Activated T-cell treated with anti-CD3 and anti-CD28 coated beads, Interleukin-2, amount 50 U/mL, for 1 hour (primary cell): ENCODE measurements at regions not wholly inside any gene's neighbourhood (a gene's known extent, or its start where the extent isn't known, plus 50 kb on each side); places are given as distances from the start of the nearest gene placed in this dataset.

Experiments
- DNase-seq: peaks from one replicate; pipeline ENCODE4 v3.0.0-alpha.2; 2020

DNA sequence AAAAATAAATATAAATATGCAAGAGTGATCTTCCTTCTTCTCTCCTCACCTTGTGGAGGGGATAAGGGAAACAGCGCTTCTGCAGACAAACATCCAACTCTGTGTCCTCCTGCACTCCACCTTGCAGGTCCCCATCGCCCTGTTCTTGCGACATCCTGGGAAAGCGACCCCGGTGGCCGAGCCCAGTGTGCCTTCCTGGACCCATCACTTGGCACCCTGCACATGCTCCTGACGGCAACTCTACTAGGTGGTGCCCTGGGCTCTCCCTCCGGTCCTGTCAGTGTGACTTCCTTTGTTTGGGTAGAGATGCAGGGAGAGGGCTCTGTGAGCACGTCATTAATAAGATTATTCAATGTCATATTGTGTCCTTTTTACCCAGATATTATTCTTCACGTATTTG lies 266.0 kb upstream of the ADAMTS16 start:
- DNase-seq, result no peak

DNA sequence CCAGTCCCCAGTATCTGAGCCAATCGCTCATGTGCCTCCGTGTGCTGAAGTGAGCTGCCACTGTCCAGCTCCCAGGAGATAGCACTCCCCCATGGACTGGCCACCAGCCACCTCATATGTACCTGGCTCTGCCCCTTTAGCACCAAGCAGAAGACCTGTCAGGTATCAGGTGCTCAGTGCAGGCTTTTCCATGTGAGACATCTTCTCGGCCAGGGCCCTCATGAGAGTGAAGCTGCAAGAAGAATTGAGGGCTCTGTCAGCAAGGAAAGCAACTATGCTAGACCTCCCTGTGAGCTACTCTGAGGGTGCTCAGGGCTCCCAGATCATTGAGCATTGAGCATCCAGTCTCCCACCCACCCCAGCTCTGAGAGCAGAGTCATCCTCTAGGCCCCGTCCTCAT lies 264.2 kb upstream of the ADAMTS16 start:
- no peak for DNase-seq

GRCh38 chr5:4876804-4877203 lies 263.3 kb upstream of the ADAMTS16 start:
- DNase-seq, result no peak

DNA sequence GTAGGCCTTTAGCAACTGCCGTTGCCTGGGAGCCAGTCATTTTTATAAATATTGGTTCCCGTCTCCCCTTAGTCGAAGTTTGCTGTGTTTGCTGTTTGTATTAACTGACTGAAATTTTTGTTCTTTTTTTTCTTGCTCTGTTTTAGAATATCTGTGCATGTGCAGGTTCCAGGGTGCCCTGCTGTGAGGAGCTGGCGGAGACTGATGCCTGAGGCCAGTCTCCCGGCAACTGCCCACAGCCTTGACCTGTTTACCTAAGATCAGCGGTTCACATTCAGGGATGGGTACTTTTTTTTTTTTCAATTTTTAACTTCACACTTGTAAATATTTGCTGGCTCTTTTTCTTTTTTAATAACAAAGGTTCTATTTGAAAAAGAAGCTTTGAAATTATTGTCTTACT lies 262.6 kb upstream of the ADAMTS16 start:
- DNase-seq, result no peak

DNA sequence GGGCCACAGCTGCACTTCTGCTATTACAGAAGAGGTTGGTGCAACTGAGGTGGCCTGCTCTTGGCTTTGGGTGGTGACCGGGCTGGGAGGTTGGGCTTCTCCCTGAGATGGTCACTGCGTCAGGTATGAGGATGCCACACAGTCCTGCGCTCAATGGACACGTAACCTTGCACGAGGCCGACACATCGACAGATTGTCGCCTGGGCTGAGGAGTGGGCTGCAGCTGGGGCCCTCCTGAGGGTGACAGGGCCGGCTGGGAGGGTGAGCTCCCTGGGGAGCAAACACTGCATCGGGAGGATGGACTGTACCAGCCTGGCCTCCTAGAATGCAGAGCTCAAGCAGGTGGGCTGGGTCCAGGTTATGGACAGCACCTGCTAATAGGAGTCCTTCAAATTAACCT lies 261.1 kb upstream of the ADAMTS16 start:
- no peak for DNase-seq

- DNase-seq, result peak; percentile 34
Observed at GRCh38 chr5:4879693-4880303, 260.3 kb upstream of the ADAMTS16 start.

DNA sequence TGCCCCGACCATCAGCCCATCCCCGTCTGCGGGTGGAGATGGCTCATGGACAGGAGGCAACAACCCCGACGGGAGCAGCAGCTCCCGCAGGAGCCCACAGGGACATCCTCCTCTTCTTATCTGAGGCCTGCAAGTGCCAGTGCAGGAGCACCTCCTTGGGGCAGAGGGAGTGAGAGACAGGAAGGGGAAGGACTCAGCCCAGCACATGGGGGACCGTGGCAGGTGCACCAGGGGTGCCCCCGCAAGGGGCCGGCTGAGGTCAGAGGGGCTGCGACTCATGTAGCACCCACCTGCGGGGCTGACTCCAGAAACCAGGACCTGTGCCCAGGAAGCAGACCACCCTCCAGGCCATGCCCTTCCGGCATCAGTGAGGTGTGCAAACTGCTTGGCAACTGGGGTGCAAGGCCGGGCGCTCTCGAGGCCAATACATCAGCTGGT lies 259.8 kb upstream of the ADAMTS16 start:
- no peak for DNase-seq

GRCh38 chr5:4881366-4882002 lies 258.6 kb upstream of the ADAMTS16 start:
- DNase-seq, result no peak

- DNase-seq, result no peak
Observed at GRCh38 chr5:4882186-4882585, 257.9 kb upstream of the ADAMTS16 start.

GRCh38 chr5:4883360-4883759 lies 256.8 kb upstream of the ADAMTS16 start:
- no peak for DNase-seq

GRCh38 chr5:4893063-4893744 lies 246.9 kb upstream of the ADAMTS16 start:
- no peak for DNase-seq

GRCh38 chr5:4896328-4896727 lies 243.8 kb upstream of the ADAMTS16 start:
- no peak for DNase-seq

DNA sequence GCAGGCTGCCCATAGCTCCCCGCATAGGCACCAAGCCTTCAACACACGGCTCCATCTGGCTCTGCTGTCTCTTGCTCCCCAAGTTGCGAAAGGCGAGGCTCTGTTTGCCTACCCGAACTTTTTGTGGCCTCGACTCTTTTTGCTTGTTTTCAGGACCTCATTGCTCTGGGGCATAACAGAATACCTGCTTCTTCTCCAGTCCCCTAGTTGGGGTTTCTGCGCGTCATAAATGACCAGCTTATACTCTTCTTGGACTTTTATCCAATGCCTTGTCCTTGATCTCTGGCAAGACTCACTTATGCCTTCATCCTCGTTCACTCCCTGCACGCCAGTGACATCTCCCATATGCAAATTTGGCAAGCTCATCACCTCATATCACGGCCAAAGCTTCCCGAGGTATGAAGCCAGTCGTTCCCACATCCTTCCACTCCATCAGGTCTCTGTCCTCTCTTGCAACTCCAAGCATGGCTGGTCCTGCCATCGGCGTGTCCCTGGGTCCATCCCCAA lies 238.8 kb upstream of the ADAMTS16 start:
- DNase-seq, result no peak

- no peak for DNase-seq
Observed at GRCh38 chr5:4901924-4902323, 238.2 kb upstream of the ADAMTS16 start.

DNA sequence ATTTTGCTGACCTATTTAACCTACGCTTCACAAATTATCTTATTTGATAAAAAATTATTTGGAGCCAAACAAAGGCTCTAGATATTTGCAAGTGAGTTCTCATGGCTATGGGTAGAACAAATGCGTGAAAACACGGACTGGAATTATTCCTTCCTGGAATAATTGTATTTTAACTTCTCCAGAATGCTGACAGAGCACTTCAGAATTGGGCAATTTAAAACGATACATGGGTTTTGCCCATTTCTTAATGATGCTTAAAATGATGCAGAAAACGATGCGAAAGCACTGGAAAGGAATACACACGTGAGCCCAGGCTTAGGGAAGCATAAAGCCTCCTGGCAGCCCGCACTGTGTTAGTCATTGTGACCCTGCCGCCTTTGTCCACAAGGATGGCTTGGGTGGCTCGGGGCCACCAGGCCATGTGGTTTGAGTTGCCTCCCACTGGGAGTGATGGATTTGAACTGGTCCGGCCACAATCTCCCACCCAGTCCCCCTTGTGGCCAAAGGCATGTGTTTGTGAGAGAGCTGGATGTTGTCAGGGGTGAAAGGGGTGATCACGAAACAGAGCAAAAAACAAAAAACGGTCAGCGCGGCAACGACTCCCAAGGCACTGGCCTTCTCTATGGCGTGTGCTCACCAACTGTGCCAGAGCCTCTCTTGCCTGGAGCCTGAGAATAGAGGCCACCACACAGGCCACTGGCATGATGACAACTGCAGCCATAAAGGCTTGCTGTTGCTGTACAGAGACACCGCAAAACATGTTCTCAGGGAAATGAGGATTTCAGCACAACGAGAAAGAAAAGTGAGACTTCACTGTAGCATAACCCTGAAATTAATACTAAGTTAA lies 234.2 kb upstream of the ADAMTS16 start:
- no peak for DNase-seq

- no peak for DNase-seq
Observed at GRCh38 chr5:4906786-4907185, 233.3 kb upstream of the ADAMTS16 start.

GRCh38 chr5:4907571-4907970 lies 232.6 kb upstream of the ADAMTS16 start:
- DNase-seq, result no peak

DNA sequence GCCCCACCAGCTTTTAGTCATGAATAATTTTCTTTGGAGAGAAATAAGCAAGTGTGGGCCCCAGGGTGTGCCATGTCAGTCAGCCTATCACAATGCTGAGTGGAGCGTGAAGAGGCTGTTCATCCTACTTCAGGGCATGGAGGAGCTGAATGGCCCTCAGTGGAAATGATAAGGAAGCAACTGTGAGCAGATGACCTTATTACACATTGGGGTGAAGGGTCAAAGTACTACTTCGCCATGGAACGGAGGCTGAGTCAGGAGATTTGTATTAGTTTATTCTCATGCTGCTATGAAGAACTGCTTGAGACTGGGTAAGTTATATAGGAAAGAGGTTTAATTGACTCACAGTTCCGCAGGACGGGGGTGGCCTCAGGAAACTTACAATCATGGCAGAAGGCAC lies 231.0 kb upstream of the ADAMTS16 start:
- DNase-seq, result no peak

GRCh38 chr5:4911646-4912403 lies 228.3 kb upstream of the ADAMTS16 start:
- DNase-seq, result no peak

GRCh38 chr5:4921929-4922328 lies 218.2 kb upstream of the ADAMTS16 start:
- DNase-seq, result no peak

DNA sequence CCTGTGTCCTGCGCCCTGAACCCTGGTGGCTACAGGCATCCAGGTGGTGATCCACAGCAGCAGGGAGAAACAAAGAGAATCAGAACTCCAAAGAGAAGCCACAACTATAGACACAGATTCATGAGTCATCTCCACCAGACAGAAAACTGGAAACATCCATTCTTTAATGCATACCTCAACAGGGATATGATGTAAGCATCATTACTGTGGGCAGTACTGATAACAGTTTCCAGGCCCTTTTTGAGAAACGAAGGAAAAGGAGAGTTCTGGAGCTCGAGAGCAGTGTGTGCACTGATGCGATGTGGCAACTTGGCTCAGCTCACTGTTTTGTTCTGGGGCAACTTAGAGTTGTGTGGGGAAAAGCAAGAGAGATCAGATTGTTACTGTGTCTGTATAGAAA lies 215.6 kb upstream of the ADAMTS16 start:
- no peak for DNase-seq

- no peak for DNase-seq
Observed at GRCh38 chr5:4927097-4927496, 213.0 kb upstream of the ADAMTS16 start.

DNA sequence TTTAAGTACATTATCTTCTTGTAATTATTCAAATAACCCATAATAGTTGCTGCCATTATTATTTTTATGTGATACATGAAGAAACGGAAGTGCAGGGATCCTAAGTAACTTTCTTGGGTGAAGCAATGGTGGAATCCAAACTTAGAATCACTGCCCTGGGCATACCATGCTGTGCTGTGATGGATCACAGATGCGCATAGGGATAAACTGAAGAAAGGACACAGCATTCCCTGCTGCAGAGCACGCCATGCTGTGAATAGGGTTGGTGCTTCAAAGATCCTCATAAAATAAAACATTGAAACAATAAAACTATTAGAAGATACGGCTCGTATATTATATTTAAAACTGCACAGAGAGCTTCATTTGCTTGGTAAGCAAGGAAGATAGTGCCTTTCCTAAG lies 211.7 kb upstream of the ADAMTS16 start:
- no peak for DNase-seq
